AG09309 (cell line): ENCODE measurements at regions not wholly inside any gene's neighbourhood (a gene's known extent, or its start where the extent isn't known, plus 50 kb on each side); places are given as distances from the start of the nearest gene placed in this dataset.

Experiments used
- DNase-seq: peaks from one replicate; pipeline ENCODE4 v3.0.0-alpha.2; 2010; ENCODE audit warnings: low read depth
- H3K4me3 ChIP-seq: 2 replicates; pipeline ENCODE4 v1.5.1; 2011; ENCODE audit warnings: mild to moderate bottlenecking, low read depth, low read length, moderate library complexity; ENCODE audit not compliant: control insufficient read depth
- TF ChIP-seq, protein P1 (sequence below): IDR thresholded peaks from 2 replicates; pipeline ENCODE4 v1.5.1; 2011; ENCODE audit warnings: mild to moderate bottlenecking, low read depth, low read length, inconsistent platforms; ENCODE audit not compliant: insufficient read depth, control insufficient read depth; ENCODE audit errors: missing control alignments

DNA sequence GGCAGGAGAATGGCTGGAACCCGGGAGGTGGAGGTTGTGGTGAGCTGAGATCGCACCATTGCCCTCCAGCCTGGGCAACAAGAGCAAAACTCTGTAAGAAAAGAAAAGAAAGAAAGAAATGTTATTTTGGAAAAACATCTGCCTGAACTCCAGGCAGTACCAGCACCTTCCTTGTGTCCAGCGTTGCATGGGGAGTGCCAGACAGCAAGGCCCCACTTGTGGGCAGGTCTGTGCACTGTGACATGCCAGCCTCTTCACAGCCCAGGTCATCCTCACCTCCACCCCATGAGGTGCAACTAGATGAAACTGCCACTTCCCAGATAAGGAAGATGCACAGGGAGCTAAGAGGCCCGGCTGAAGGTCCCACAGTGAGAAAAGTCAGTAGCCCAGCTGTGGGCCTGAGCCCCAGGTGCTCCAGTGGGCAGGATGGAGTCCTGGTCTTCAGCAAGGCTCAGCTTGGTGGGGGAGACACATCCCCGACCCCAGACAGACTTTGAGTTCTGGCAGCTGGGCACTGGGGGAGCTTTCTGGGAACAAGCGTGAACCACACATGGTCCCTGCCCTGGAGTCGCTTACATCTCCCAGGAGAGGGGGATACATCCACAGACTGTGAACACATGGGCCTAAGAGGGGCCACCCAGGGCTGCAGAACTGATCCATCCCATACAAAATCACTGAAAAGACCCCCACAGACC, 146.9 kb upstream of the IER5L start:
- TF ChIP-seq, protein P1, sequence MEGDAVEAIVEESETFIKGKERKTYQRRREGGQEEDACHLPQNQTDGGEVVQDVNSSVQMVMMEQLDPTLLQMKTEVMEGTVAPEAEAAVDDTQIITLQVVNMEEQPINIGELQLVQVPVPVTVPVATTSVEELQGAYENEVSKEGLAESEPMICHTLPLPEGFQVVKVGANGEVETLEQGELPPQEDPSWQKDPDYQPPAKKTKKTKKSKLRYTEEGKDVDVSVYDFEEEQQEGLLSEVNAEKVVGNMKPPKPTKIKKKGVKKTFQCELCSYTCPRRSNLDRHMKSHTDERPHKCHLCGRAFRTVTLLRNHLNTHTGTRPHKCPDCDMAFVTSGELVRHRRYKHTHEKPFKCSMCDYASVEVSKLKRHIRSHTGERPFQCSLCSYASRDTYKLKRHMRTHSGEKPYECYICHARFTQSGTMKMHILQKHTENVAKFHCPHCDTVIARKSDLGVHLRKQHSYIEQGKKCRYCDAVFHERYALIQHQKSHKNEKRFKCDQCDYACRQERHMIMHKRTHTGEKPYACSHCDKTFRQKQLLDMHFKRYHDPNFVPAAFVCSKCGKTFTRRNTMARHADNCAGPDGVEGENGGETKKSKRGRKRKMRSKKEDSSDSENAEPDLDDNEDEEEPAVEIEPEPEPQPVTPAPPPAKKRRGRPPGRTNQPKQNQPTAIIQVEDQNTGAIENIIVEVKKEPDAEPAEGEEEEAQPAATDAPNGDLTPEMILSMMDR: no peak
- no peak for DNase-seq
- H3K4me3 ChIP-seq: no peak overlapping the region

DNA sequence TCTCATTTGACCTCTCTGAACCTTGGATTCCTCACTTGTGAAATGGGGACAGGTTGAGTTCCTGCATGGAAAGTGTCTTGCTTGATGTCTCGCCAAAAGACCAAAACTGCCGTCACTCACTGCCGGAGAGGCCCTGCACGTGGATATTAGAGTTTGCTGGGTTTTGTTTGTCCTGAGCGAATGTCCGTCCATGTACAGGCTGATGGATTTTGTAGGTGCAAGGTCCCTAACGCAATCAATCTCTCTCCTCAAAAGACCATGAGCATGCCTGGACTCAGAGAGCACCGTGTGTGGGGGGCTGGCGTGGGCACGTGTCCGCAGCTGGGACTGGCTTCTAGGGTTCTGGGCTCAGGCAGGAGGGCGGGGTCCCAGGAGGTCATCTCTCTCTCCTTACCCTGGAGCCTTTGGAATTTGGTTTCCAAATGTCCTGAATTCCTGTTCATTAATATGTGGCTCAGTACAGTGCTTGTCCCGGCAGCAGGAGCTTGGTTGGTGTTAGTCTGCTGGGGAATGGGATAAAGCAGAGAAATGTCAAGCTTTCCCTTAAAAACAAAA, 146.0 kb upstream of the IER5L start:
- TF ChIP-seq, protein P1: no peak
- DNase-seq: no peak
- H3K4me3 ChIP-seq: no peak overlapping the region

DNA sequence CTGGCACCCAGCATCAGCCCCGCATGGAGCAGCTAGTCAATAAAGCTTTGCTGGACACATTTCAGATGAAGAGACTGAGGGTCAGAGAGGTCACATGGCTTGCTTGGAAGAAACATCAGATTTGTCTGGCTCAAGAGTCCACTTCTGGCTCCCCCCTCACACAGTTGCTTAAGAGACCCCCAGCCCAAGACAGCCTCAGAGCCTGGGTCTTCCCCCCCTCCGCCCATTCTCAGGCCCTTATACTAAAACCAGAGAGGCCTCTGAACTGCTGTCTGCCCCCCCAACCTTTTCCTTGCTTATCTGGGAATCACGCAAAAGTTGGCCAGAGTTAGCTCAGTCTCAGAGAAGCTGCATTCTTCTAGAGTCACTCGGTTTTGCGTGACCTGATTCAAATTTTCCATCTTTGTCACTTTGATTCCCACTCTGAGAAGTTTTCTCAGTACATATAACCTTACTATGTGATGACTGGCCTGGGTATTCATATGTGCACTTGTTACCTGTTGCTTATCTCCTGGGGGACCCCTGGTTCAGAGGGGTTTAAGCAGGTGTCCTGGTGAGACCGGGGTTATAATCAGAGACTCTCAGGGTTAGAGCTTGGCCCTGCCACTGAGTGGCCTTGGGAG, 145.4 kb upstream of the IER5L start:
- no peak overlapping the region for H3K4me3 ChIP-seq
- TF ChIP-seq, protein P1: no peak
- DNase-seq: no peak

DNA sequence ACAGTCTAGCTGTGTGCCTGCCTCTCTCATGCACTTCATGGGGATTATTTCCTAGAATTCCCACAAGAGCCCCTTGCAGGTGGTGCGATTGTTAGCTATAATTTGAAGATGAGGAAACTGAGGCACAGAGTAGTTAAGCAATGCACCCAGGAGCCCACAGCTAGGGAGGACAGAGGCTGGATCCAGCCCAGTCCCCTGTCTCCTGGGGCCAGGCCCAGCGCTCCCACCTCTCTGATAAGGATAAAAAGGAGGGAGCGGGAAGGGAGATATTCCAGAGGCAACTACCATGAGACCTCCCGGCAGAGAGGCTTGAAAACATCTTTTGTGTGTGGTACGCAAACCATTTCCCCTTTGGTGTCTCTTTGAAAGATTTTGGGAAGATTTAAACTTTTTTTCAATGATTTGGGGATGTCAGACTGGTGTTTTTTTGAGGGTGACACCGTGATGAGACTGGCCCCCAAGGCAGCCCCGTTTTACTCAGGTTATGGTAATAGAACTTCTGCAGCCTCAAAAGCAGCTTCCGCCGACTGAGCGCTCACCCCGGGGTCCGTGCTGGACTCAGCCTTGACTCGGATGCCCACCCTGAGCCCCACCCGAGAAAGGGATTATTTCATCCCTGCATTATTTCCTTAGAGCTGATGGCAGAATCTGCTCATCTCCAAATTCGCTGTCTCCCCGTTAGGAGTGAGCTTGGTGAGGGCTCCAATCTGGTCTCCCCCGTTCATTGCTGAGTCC, 144.7 kb upstream of the IER5L start:
- no peak for DNase-seq
- TF ChIP-seq, protein P1: no peak
- H3K4me3 ChIP-seq: no peak overlapping the region

DNA sequence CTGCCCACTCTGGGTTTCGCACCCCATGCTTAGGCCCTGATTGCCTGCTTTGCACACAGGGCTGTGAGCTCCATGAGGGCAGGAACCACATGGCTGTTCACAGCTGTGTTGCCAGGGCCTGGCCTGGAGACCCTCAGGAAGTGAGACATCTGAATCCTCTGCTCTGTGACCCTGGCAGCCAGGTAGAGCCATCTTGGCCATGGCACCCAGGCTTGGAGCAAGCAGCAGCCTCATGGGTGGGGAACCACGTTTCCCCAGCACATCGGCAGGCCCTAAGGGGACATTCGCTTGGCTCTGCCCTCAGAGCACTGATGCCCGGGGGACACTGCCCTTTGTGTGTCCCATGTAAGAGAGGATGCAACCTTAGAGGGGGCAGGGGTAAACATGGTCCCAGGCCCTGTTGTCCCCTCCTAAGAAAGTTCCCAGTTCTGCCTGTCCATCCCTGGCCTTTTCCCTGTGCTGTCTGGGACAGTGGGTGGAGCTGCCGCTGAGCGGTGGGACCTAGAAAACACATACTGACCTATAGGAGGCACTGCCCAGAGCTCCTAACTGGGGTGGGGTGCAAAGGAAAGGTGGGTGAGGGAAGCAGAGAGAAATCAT, 144.1 kb upstream of the IER5L start:
- H3K4me3 ChIP-seq: no peak overlapping the region
- no peak for DNase-seq
- TF ChIP-seq, protein P1: no peak

DNA sequence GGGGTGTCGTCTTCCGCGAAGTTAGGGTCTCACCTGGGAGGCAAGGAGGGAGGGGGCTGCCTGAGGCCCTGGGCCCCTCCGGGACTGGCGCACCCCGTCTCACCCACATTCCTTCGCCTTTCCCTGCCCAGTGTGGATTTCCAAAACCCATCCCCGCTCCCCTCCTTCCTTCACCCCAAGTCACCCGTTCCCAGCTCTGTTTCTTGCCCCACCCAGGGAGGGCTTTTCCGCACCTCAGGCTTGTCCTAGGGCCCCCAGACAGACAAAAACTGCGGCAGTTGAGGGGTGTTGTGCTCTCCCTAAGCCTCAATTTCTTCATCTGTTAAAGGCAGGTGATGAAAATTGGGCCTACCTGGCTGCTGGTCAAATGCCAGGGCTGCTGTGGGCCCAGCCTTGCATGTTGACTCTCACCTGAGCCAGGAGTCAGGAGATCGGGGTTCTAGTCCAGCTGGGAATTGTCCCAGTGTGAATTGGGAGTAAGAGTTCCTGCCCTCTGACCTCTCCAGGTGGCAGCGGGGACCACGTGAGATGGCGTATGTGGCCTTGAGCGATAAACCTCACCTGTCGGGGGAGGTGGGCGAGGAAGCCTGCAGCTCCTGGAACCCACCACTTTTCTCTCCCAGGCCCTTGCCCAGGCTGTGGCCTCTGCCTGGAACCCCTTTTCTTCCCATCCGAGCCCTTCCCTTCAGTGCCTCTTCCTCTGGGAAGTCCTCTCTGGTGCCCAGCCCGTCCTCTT, 143.4 kb upstream of the IER5L start:
- no peak for DNase-seq
- H3K4me3 ChIP-seq: peak overlapping the region; percentile 54
- TF ChIP-seq, protein P1: no peak
